HAP-1 (cell line): ENCODE measurements at regions not wholly inside any gene's neighbourhood (a gene's known extent, or its start where the extent isn't known, plus 50 kb on each side); places are given as distances from the start of the nearest gene placed in this dataset.

ENCODE experiments used
- DNase-seq, 2 experiments: peaks; one replicate each; pipeline ENCODE4 v3.0.0-alpha.2; 2016 to 2020; ENCODE audit warnings: low spot score in 2 of 2
- H3K27me3 ChIP-seq: fragments of 250-450 bp; sonication (Bioruptor Pico); 2 replicates; pipeline ENCODE4 v1.5.1; 2020; ENCODE audit warnings: low read depth, mild to moderate bottlenecking, moderate library complexity
- H3K36me3 ChIP-seq: fragments of 250-450 bp; sonication (Bioruptor Pico); replicated peaks from 2 replicates; pipeline ENCODE4 v1.5.1; 2020; ENCODE audit warnings: mild to moderate bottlenecking
- H3K4me1 ChIP-seq: fragments of 250-450 bp; sonication (Bioruptor Pico); 2 replicates; pipeline ENCODE4 v1.5.1; 2020; ENCODE audit warnings: mild to moderate bottlenecking
- H3K4me3 ChIP-seq: fragments of 250-450 bp; sonication (Bioruptor Pico); 2 replicates; pipeline ENCODE4 v1.5.1; 2020; ENCODE audit warnings: mild to moderate bottlenecking, moderate library complexity
- H3K9me3 ChIP-seq: fragments of 250-450 bp; sonication (Bioruptor Pico); 2 replicates; pipeline ENCODE4 v1.5.1; 2020; ENCODE audit warnings: mild to moderate bottlenecking, moderate library complexity
- in situ Hi-C: fragments of 300-500 bp; cut with MboI; formaldehyde crosslinking; loops from 3 replicates; pipeline ENCODE4 v1.14.3; 2020; ENCODE audit warnings: low sequenced_read_pairs, inconsistent platforms, mixed read lengths

DNA sequence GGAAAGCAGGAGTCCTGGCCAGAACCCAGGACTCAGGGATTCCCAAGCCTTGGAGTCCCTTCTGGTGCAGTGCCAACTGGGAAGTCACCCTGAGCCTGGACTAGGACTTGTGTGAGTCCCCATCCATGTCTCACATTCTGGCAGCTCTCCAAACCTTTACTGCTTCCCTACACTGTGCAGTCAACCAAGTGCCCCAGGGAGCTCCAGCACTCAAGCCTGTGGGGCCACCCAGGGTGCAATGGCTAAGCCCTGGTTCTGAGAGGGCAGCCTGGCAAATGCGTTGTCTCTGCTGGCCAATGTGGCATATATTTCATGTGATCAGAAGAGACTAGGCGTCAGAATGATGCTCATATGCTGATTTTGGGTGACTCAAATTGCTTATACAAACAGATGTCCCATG lies 223.4 kb downstream of the SP3 start:
- H3K27me3 ChIP-seq, result no peaks in the 10 kb centered on the region
- no peaks in the 10 kb centered on the region for H3K9me3 ChIP-seq
- no peak overlapping the region for H3K4me3 ChIP-seq
- in situ Hi-C loops, result no loop called here
- DNase-seq, result peak in 1 of 2 experiments; percentile 13
- no peaks in the 10 kb centered on the region for H3K36me3 ChIP-seq
- H3K4me1 ChIP-seq, result no peaks in the 10 kb centered on the region

DNA sequence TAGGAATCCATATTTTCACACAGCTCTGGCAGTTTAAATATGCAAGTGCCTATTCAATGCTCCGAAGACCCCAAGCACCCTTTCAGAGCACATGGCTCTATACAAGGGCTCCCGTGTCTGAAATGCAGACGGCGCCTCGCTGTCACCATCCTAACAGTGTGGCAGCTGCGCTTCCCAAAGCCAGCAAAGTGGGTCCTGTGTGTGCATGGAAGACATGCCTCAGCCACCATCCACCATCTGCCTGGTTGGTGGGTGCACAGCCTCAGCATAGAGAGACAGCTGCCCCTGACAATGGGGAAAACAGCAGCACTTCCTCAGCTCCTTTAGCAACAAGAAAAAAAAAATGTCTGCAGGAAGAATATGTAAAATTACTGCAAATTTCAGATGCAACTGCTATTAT lies 218.1 kb downstream of the SP3 start:
- no peak for DNase-seq
- Histone ChIP-seq H3K36me3 (no peaks in the 10 kb centered on the region), H3K9me3 (no peaks in the 10 kb centered on the region), H3K4me1 (peaks cover 5% of the 10 kb centered on the region), H3K27me3 (no peaks in the 10 kb centered on the region), H3K4me3 (no peak overlapping the region)
- in situ Hi-C loops, result no loop called here

DNA sequence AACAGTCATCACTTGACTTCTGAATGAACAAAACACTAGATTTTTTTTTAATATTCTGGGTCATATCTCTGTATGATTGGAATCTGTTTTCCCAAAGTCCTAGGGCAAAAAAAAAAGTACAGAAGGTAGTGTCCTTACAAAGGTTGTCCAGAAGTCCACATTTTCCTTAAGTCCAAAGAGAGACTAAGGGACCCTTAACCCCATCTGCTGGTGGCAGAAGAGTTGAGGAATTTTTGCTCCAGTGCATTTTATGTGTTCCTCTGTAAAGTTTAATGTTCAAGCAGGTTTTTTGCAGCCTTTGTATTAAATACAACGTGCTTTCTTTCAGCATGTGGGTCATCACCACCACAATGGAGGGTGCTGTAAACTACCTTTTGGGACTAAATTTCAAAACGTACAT lies 215.9 kb downstream of the SP3 start:
- Histone ChIP-seq H3K36me3 (no peaks in the 10 kb centered on the region), H3K4me3 (no peak overlapping the region), H3K4me1 (peaks cover 15% of the 10 kb centered on the region), H3K27me3 (no peaks in the 10 kb centered on the region), H3K9me3 (no peaks in the 10 kb centered on the region)
- peak; percentile 27 to 47 for DNase-seq
- in situ Hi-C loops, result no loop called here

GRCh38 chr2:173750353-173750801 lies 214.8 kb downstream of the SP3 start:
- Histone ChIP-seq H3K4me3 (no peak overlapping the region), H3K36me3 (no peaks in the 10 kb centered on the region), H3K9me3 (no peaks in the 10 kb centered on the region), H3K4me1 (peaks cover 17% of the 10 kb centered on the region), H3K27me3 (no peaks in the 10 kb centered on the region)
- in situ Hi-C loops, result loop anchor here (10.0 kb wide), 1 partner anchor 594 kb away; no protein-coding TSS in a partner anchor
- peak in 1 of 2 experiments; percentile 9 for DNase-seq

DNA sequence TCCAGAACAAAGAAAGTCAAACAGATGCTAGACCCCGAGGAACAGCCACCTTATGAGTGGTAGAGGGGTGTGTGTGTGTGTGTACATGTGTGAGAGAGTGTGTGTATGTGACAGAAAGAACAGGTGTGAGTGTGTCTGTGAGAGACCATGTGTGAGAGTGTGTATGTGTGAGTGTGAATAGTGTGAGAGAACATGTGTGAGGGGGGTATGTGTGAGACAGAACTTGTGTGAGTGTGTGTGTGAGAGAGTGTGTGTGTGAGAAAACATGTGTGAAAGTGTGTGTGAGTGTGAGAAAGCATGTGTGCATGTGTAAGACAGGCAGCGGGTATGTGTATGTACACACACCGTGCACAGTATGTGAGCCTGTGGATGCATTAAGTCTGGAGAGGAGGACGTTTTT lies 214.3 kb downstream of the SP3 start:
- in situ Hi-C loops, result loop anchor here (10.0 kb wide), 1 partner anchor 594 kb away; no protein-coding TSS in a partner anchor
- peaks cover 17% of the 10 kb centered on the region for H3K4me1 ChIP-seq

DNA sequence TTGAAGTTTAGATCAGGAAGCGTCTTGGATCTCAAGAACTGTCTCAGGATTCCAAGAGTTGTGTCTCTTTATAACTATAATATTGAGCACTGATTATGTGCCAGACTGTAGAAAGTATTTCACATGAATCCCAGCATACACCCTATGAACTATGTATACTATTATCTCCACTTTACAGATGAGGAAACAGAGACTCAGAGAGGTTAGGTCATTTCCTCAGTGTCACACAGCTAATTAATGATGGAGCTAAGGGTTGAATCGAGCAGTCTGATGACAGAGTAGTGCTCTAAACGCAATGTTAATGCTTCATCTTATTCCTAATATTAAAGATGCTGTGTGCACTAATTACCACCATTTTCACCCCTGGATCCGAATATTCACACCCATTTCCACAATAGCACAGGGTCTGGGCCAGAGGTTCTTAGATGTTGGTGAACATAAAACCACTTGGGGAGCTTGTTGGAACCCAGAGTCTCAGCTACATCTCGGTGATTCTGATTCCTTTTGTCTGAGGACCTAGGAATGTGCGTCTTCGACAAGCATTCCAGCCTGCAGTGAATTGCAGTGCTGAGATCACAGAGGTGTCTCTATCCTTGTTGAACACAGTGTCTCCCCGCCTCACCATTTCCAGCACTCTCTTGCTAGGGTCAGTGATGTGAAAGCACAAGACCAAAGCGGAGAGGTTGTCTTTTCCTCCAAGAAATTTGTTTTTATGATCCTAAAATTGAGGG lies 213.8 kb downstream of the SP3 start:
- DNase-seq, result no peak
- Histone ChIP-seq H3K4me3 (no peak overlapping the region), H3K27me3 (no peaks in the 10 kb centered on the region), H3K9me3 (no peaks in the 10 kb centered on the region), H3K36me3 (no peaks in the 10 kb centered on the region), H3K4me1 (peaks cover 17% of the 10 kb centered on the region)
- in situ Hi-C loops, result loop anchor here (10.0 kb wide), 1 partner anchor 593 kb away; no protein-coding TSS in a partner anchor

More for the DNA sequence above, 214.3 kb downstream of the SP3 start:
- no peak for DNase-seq
- Histone ChIP-seq H3K27me3 (no peaks in the 10 kb centered on the region), H3K9me3 (no peaks in the 10 kb centered on the region), H3K36me3 (no peaks in the 10 kb centered on the region), H3K4me3 (no peak overlapping the region)

DNA sequence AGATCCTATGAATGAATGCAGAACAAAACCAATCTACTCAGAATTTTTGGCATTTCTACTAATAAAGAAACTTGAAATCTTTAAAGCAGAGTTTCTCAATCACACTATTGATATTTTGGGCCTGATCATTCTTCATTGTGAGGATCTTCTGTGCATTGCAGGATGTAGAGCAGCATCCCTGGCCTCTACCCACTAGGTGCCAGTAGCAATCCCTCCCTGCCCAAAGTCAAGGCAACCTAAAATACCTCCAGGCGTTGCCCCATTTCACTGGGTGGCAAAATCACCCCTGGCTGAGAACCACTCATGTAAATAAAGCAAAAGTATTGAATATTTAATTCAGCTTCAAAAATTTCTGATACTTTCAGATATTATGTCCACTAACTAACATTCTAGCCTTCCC lies 213.0 kb downstream of the SP3 start:
- Histone ChIP-seq H3K36me3 (no peaks in the 10 kb centered on the region), H3K27me3 (no peaks in the 10 kb centered on the region), H3K4me1 (peaks cover 17% of the 10 kb centered on the region), H3K9me3 (no peaks in the 10 kb centered on the region), H3K4me3 (no peak overlapping the region)
- peak in 1 of 2 experiments; percentile 28 for DNase-seq
- in situ Hi-C loops, result loop anchor here (10.0 kb wide), 1 partner anchor 593 kb away; no protein-coding TSS in a partner anchor

DNA sequence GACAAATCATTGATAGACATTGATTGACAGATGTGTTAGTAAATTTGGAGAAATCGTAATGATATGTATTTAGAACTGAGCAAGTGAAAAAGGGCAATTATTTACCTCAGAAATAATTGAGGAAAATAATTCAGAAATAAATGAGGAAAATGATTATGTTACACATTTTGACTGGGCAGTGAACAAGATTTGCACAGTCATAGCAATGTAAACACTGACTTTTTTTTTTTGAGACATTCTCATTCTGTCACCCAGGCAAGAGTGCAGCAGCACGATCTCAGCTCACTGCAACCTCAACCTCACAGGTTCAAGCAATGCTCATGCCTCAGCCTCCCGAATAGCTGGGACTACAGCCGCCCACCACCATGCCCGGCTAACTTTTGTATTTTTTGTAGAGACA lies 211.7 kb downstream of the SP3 start:
- Histone ChIP-seq H3K4me3 (no peak overlapping the region), H3K36me3 (no peaks in the 10 kb centered on the region), H3K9me3 (no peaks in the 10 kb centered on the region), H3K4me1 (peaks cover 17% of the 10 kb centered on the region), H3K27me3 (no peaks in the 10 kb centered on the region)
- no peak for DNase-seq
- in situ Hi-C loops, result loop anchor here (10.0 kb wide), 1 partner anchor 591 kb away; no protein-coding TSS in a partner anchor

- no peaks in the 10 kb centered on the region for H3K27me3 ChIP-seq
- no peak for DNase-seq
- H3K36me3 ChIP-seq, result no peaks in the 10 kb centered on the region
- H3K4me3 ChIP-seq, result no peak overlapping the region
- H3K4me1 ChIP-seq, result peaks cover 18% of the 10 kb centered on the region
- in situ Hi-C loops, result loop anchor here (10.0 kb wide), 1 partner anchor 591 kb away; no protein-coding TSS in a partner anchor
- H3K9me3 ChIP-seq, result no peaks in the 10 kb centered on the region
Observed at GRCh38 chr2:173754165-173754564, 211.0 kb downstream of the SP3 start.

DNA sequence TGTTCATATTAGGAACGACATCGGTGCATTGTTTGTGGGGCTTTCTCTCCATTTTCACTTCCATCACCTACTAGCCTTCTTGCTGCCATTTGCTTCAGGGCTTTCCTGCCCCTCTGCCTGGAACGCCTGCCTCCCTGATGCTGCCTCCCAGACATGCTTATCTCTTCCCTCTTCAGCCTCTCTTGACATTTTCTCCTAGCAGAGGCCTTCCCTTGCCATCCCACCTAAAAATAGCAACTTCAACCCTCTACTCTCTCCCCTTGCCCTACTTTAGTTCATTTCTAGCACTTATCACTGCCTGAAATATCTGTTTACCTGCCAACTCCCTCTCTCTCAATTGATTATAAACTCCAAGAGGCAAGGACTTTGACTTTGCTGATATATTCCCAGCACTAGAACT lies 210.3 kb downstream of the SP3 start:
- Histone ChIP-seq H3K4me1 (peaks cover 23% of the 10 kb centered on the region), H3K36me3 (no peaks in the 10 kb centered on the region), H3K27me3 (no peaks in the 10 kb centered on the region), H3K4me3 (no peak overlapping the region), H3K9me3 (no peaks in the 10 kb centered on the region)
- no peak for DNase-seq
- in situ Hi-C loops, result loop anchor here (10.0 kb wide), 1 partner anchor 590 kb away; no protein-coding TSS in a partner anchor

DNA sequence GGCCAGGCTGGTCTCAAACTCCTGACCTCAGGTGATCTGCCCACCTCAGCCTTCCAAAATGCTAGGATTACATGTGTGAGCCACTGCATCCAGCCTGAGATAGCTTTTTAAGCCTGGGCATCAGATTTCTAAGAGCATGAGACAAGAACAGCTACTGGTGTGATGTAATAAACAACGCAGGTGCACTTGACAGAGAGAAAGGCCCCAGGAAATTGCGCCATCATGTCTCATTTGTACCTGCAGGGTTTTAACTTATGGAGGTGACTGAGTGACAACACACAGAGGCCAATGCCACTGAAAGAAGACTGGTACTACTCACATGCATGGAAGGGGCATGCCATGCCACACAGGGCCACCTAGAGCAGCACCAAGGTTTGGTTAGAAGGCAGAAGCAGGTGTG lies 209.4 kb downstream of the SP3 start:
- no peaks in the 10 kb centered on the region for H3K27me3 ChIP-seq
- H3K4me3 ChIP-seq, result no peak overlapping the region
- H3K4me1 ChIP-seq, result peaks cover 33% of the 10 kb centered on the region
- H3K36me3 ChIP-seq, result no peaks in the 10 kb centered on the region
- in situ Hi-C loops, result loop anchor here (10.0 kb wide), 1 partner anchor 589 kb away; no protein-coding TSS in a partner anchor
- DNase-seq, result no peak
- no peaks in the 10 kb centered on the region for H3K9me3 ChIP-seq

GRCh38 chr2:173759959-173760358 lies 205.2 kb downstream of the SP3 start:
- Histone ChIP-seq H3K27me3 (no peaks in the 10 kb centered on the region), H3K4me3 (no peak overlapping the region), H3K4me1 (peaks cover 32% of the 10 kb centered on the region), H3K36me3 (no peaks in the 10 kb centered on the region), H3K9me3 (no peaks in the 10 kb centered on the region)
- DNase-seq, result peak; percentile 79 to 93
- in situ Hi-C loops, result loop anchor here (10.0 kb wide), 1 partner anchor 585 kb away; no protein-coding TSS in a partner anchor

- no peak for DNase-seq
- Histone ChIP-seq H3K36me3 (no peaks in the 10 kb centered on the region), H3K4me3 (no peak overlapping the region), H3K27me3 (no peaks in the 10 kb centered on the region), H3K9me3 (no peaks in the 10 kb centered on the region), H3K4me1 (peaks cover 32% of the 10 kb centered on the region)
- in situ Hi-C loops, result no loop called here
Observed at GRCh38 chr2:173760553-173760952, 204.6 kb downstream of the SP3 start.

DNA sequence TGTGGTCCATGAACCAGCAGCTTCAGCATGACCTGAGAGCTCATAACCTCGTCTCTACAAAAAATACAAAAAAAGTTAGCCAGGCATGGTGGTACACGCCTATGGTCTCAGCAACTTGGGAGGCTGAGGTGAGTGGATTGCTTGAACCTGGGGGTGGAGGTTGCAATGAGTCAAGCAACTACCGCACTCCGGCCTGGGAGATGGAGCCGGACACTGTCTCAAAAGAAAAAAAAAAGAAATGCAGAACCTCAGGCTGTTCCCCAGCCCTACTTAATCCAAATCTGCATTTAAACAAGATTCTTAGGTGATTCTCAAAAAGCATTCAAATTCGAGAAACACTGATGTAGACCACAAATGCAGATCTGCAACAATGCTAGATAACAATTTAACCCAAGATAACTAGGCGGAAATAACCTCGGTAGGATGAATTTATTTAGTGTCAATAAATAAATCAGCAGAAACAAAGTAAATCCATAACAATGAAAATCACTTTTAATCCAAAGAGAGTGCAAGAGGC lies 203.5 kb downstream of the SP3 start:
- in situ Hi-C loops, result no loop called here
- Histone ChIP-seq H3K9me3 (no peaks in the 10 kb centered on the region), H3K36me3 (no peaks in the 10 kb centered on the region), H3K27me3 (no peaks in the 10 kb centered on the region), H3K4me1 (peaks cover 32% of the 10 kb centered on the region), H3K4me3 (no peak overlapping the region)
- DNase-seq, result peak in 1 of 2 experiments; percentile 68
